Trophoblast cell (in vitro differentiated cells and primary cell): ENCODE measurements at regions not wholly inside any gene's neighbourhood (a gene's known extent, or its start where the extent isn't known, plus 50 kb on each side); places are given as distances from the start of the nearest gene placed in this dataset.
"Not testable (repeated sequence)": the region's sequence is repeated elsewhere in the genome, so short reads cannot be mapped to it uniquely, and the experiment has no call there.

ENCODE experiments used
- DNase-seq, 2 donors: peaks; one replicate each; pipeline ENCODE4 v3.0.0-alpha.2; 2016
- H2AFZ ChIP-seq: 2 replicates; pipeline ENCODE4 v1.6.1; 2013; ENCODE audit warnings: low read length, moderate library complexity, mild to moderate bottlenecking; ENCODE audit not compliant: insufficient read depth, poor library complexity
- H2AK5ac ChIP-seq: 2 replicates; pipeline ENCODE4 v1.6.1; 2013; ENCODE audit warnings: mild to moderate bottlenecking, low read length
- H2BK120ac ChIP-seq: 2 replicates; pipeline ENCODE4 v1.6.1; 2013; ENCODE audit warnings: low read length, mild to moderate bottlenecking, moderate library complexity; ENCODE audit not compliant: insufficient read depth, poor library complexity
- H2BK12ac ChIP-seq: 2 replicates; pipeline ENCODE4 v1.6.1; 2013; ENCODE audit warnings: mild to moderate bottlenecking, low read length, moderate library complexity
- H2BK5ac ChIP-seq: 2 replicates; pipeline ENCODE4 v1.6.1; 2013; ENCODE audit warnings: low read length, low read depth, moderate library complexity, mild to moderate bottlenecking; ENCODE audit not compliant: poor library complexity
- H3K14ac ChIP-seq: 2 replicates; pipeline ENCODE4 v1.6.1; 2013; ENCODE audit warnings: mild to moderate bottlenecking, low read length
- H3K18ac ChIP-seq: 2 replicates; pipeline ENCODE4 v1.6.1; 2013; ENCODE audit warnings: mild to moderate bottlenecking, low read length
- H3K23ac ChIP-seq: 2 replicates; pipeline ENCODE4 v1.6.1; 2013; ENCODE audit warnings: low read length
- H3K27ac ChIP-seq: 2 replicates; pipeline ENCODE4 v1.5.1; 2013; ENCODE audit warnings: low read depth, mild to moderate bottlenecking, inconsistent platforms, low read length, moderate library complexity
- H3K27me3 ChIP-seq: 2 replicates; pipeline ENCODE4 v1.6.1; 2013; ENCODE audit warnings: inconsistent platforms, mild to moderate bottlenecking, low read length, moderate library complexity; ENCODE audit not compliant: insufficient read depth
- H3K36me3 ChIP-seq, 2 experiments: 1 replicate in 1 of 2; 2 replicates in 1 of 2; pipeline ENCODE4 v1.6.1; 2013; ENCODE audit warnings: low read length in 2 of 2, mild to moderate bottlenecking in 2 of 2, moderate library complexity in 1 of 2; ENCODE audit not compliant: insufficient read depth in 2 of 2, control insufficient read depth in 1 of 2
- H3K4ac ChIP-seq: 2 replicates; pipeline ENCODE4 v1.6.1; 2013; ENCODE audit warnings: low read depth, mild to moderate bottlenecking, low read length, moderate library complexity
- H3K4me1 ChIP-seq, 2 experiments: 1 replicate in 1 of 2; 2 replicates in 1 of 2; pipeline ENCODE4 v1.6.1; 2013; ENCODE audit warnings: low read length in 2 of 2, mild to moderate bottlenecking in 2 of 2, moderate library complexity in 1 of 2; ENCODE audit not compliant: insufficient read depth in 2 of 2, control insufficient read depth in 1 of 2
- H3K4me2 ChIP-seq: 2 replicates; pipeline ENCODE4 v1.6.1; 2013; ENCODE audit warnings: inconsistent platforms, mild to moderate bottlenecking, low read length, moderate library complexity
- H3K4me3 ChIP-seq: 2 replicates; pipeline ENCODE4 v1.5.1; 2013; ENCODE audit warnings: mild to moderate bottlenecking, low read depth, low read length, inconsistent platforms
- H3K79me1 ChIP-seq: one replicate; pipeline ENCODE4 v1.6.1; 2013; ENCODE audit warnings: low read length
- H3K79me2 ChIP-seq: 2 replicates; pipeline ENCODE4 v1.6.1; 2013; ENCODE audit warnings: low read length, mild to moderate bottlenecking; ENCODE audit not compliant: control insufficient read depth, insufficient read depth, poor library complexity
- H3K9ac ChIP-seq: 2 replicates; pipeline ENCODE4 v1.6.1; 2013; ENCODE audit warnings: mild to moderate bottlenecking, low read length
- H3K9me3 ChIP-seq: 2 replicates; pipeline ENCODE4 v1.6.1; 2013; ENCODE audit warnings: low read depth, mild to moderate bottlenecking, control low read depth, inconsistent platforms, low read length; ENCODE audit not compliant: insufficient read depth
- H4K12ac ChIP-seq: 2 replicates; pipeline ENCODE4 v1.6.1; 2013; ENCODE audit warnings: low read depth, mild to moderate bottlenecking, low read length, moderate library complexity
- H4K8ac ChIP-seq: 2 replicates; pipeline ENCODE4 v1.6.1; 2013; ENCODE audit warnings: low read depth, mild to moderate bottlenecking, low read length, moderate library complexity
- H4K91ac ChIP-seq: one replicate; pipeline ENCODE4 v1.6.1; 2013; ENCODE audit warnings: low read depth, mild to moderate bottlenecking, low read length, moderate library complexity
- WGBS: extraction: QIAGEN DNeasy Blood & Tissue Kit; methylation state at CpG from one replicate; pipeline ENCODE4 v1.1.7; 2013; ENCODE audit warnings: missing lambda C conversion rate; ENCODE audit not compliant: insufficient read length, insufficient coverage; ENCODE audit errors: extremely low coverage; 5-methylcytosine and 5-hydroxymethylcytosine counted together

DNA sequence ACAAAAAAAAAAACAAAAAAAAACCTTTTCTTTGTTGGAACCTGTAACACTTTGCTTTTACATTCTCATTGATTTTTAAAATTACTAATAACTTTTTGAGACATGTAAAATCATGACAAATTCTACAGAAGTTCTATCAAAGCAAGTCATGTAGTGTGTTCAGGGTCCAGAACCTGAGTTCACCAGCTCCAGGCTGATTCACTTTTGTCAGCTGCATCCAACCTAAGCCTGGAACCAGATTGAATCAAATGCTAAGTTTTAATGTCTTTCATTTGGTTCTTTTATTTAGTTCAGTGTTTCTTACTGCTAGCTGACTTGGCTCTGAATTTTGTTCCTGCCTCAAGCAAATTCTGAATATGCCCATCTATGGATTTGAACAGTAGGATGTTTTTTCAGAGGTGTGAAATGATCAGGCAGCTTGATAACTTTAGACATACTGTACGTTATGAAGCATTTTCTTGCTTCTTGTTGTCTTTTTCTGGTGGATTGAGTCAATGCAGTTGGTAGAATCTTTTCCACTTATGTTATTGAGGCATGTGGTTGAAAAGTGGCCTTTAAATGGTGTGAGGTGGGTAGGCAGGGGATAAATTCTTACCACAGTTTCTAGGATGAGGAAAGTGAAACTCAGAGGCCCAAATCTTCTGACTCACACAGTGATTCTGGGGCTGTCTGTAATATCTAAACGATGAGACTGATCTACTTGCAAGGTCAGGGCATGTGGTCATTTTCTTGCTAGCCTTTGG is 78.7 kb downstream of the SRGAP2 start:
- H3K4me3 ChIP-seq, H2BK5ac ChIP-seq, H3K27me3 ChIP-seq, DNase-seq, H4K12ac ChIP-seq, H3K14ac ChIP-seq, H3K4me2 ChIP-seq, H2AK5ac ChIP-seq, H4K91ac ChIP-seq, H3K27ac ChIP-seq, H2BK120ac ChIP-seq, H3K23ac ChIP-seq, H4K8ac ChIP-seq, H3K4ac ChIP-seq, H3K79me1 ChIP-seq, H2AFZ ChIP-seq, H3K36me3 ChIP-seq, H3K4me1 ChIP-seq, H3K18ac ChIP-seq, H2BK12ac ChIP-seq, H3K79me2 ChIP-seq, H3K9ac ChIP-seq, H3K9me3 ChIP-seq: not testable (repeated sequence)
- no CpG with 5 or more reads among the region's 2 CpGs for WGBS

DNA sequence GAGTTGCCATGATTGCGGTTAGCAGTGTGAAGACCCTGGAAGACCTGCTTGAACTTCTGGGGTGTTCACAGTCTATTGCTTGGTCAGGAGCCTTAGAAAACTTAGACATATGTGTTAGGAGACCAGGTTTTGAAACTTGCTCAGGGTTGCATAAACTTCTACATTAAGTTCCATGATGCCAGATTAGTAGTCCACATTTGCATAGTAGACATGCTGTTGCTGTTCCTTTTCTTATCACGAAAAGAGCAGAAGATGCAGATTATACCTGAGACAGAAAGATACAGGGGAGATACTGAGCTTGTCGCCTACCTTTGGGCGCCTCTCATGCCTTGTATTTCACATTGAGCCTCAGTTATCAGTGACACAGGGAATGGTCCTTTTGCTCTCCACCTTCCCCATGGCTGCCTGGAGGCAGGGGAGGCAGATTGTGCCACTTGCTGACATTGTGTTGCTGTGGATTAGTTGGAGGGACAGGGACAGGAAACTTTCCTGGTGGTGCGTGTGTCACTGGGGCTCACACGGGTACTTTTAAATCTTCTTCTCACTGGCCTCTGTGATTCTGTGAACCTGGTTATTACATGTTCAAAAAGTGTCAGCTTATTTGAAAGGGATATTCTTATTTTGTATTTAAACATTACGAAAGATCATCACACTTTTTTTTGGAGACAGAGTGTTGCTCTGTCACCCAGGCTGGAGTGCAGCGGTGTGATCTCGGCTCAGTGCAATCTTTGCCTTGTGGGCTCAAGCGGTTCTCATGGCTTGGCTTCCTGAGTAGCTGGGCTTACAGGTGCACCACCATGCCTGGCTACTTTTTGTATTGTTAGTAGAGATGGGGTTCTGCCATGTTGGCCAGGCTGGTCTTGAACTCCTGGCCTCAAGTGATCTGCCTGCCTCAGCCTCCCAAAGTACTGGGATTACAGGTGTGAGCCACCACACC is 82.0 kb downstream of the SRGAP2 start:
- not testable (repeated sequence) for H3K18ac ChIP-seq, H3K27me3 ChIP-seq, H3K9ac ChIP-seq, H3K79me1 ChIP-seq, H2BK120ac ChIP-seq, H3K4me1 ChIP-seq, DNase-seq, H3K4me3 ChIP-seq, H3K23ac ChIP-seq, H4K8ac ChIP-seq, H2BK5ac ChIP-seq, H3K27ac ChIP-seq, H4K12ac ChIP-seq, H4K91ac ChIP-seq, H3K4me2 ChIP-seq, H3K4ac ChIP-seq, H3K14ac ChIP-seq, H2AK5ac ChIP-seq, H3K79me2 ChIP-seq, H3K36me3 ChIP-seq, H3K9me3 ChIP-seq, H2AFZ ChIP-seq, H2BK12ac ChIP-seq
- WGBS: no CpG with 5 or more reads among the region's 10 CpGs

DNA sequence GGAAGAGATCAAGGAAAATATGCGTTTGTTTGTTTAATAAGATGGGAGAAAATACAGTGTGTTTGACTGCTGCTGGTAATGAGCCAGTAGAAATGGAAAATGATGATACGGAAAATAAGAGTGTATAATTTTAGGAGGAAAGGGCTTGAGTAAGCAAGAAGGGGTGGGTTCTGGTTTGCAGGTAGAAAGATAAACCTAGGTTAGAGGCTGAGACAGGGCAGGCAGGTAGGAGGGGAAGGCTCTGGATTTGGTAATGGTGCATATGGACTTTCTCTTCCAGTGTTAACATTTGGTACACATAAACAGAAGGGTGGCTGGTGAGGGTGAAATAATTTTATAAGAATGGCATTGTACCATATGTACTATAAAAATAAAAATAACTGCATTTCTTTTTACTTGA is 84.4 kb downstream of the SRGAP2 start:
- not testable (repeated sequence) for DNase-seq, H3K14ac ChIP-seq, H4K8ac ChIP-seq, H3K9me3 ChIP-seq, H3K4me2 ChIP-seq, H3K4ac ChIP-seq, H2AK5ac ChIP-seq, H2BK120ac ChIP-seq, H3K4me3 ChIP-seq, H3K27ac ChIP-seq, H3K27me3 ChIP-seq, H3K79me1 ChIP-seq, H3K9ac ChIP-seq, H3K23ac ChIP-seq, H2AFZ ChIP-seq, H3K4me1 ChIP-seq, H3K36me3 ChIP-seq, H3K79me2 ChIP-seq, H2BK12ac ChIP-seq, H4K12ac ChIP-seq, H3K18ac ChIP-seq, H4K91ac ChIP-seq, H2BK5ac ChIP-seq
- WGBS: no CpG with 5 or more reads among the region's 2 CpGs

DNA sequence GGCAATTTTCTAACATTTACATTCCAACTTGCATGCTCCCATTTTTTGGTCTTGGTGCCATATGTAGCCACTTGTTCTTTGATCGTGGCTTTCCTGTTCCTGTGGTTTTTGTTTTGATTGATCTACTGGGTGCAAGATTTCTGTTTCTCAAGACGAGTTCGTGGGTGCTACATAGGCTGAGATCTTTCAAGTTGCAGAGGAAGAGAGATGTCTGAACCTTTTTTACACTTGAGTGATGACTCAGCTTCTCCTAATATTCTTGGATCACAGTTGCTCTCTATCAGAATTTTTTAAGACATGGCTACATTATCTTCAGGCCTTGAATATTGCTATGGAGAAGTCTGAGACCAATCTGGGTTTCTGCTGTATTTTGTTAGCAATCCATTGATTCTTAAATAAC is 85.1 kb downstream of the SRGAP2 start:
- H3K4me1 ChIP-seq, H3K4me3 ChIP-seq, H3K4ac ChIP-seq, H4K12ac ChIP-seq, H2AFZ ChIP-seq, H4K91ac ChIP-seq, H3K36me3 ChIP-seq, H3K79me2 ChIP-seq, H3K14ac ChIP-seq, H2AK5ac ChIP-seq, H3K4me2 ChIP-seq, H3K9ac ChIP-seq, H3K79me1 ChIP-seq, H3K9me3 ChIP-seq, H2BK5ac ChIP-seq, H4K8ac ChIP-seq, H3K27me3 ChIP-seq, DNase-seq, H2BK120ac ChIP-seq, H3K23ac ChIP-seq, H3K27ac ChIP-seq, H3K18ac ChIP-seq, H2BK12ac ChIP-seq: not testable (repeated sequence)
- no CpG with 5 or more reads among the region's 3 CpGs for WGBS
